ENCODE measurements at regions not wholly inside any gene's neighbourhood (a gene's known extent, or its start where the extent isn't known, plus 50 kb on each side); places are given as distances from the start of the nearest gene placed in this dataset.

DNA sequence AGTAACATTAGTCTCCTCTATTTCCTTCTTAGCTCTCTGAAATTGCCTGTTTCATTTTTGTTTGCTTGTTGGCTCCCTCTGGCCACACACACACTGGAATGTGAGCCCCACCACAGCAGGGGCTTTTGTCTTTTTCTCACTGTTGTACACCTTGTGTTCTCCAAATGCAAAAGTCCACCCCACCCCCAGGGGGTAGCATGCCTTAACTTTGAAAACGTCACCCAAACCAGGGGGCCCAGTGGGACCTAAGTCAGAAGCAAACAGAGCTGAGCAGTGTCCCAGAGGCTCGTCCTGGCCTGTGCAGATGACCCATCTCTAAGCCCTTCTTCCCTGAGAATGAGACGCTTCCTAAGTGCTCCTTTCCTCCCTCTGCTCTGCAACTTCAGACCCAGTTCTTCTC lies 614.1 kb downstream of the UQCRFS1 start:
- H3K27ac ChIP-seq (ENCODE audit: extremely low read depth, low read depth, low read length), result no peak overlapping the region
- H3K4me3 ChIP-seq (ENCODE audit: low read depth, low read length), result no peak overlapping the region
- H3K4me1 ChIP-seq (ENCODE audit: control insufficient read depth, insufficient read depth, low read length), result peaks cover 17% of the 10 kb centered on the region
- CTCF ChIA-PET, result interaction anchor here (1.0 to 1.2 kb wide), 2 partner anchors 35 to 111 kb away, joined by 3 to 7 read pairs; no protein-coding TSS in a partner anchor
- TF ChIP-seq KLF1 (tag by site-specific recombination; IDR thresholded peaks at IDR 0.05) (no peak), ZIC2 (tag by site-specific recombination; IDR thresholded peaks at IDR 0.05) (peak; percentile 60)
- POLR2A ChIA-PET, result no interaction called here
- peaks cover 3% of the 10 kb centered on the region; the same call in 1 of the 2 replicates for H3K9me3 ChIP-seq (ENCODE audit: control insufficient read depth, insufficient read depth, low read depth, low read length)
- H3K36me3 ChIP-seq (ENCODE audit: control insufficient read depth in 2 of 2, insufficient read depth in 1 of 2, low read length in 2 of 2), result no peaks in the 10 kb centered on the region; a peak in 1 of 3 replicates

DNA sequence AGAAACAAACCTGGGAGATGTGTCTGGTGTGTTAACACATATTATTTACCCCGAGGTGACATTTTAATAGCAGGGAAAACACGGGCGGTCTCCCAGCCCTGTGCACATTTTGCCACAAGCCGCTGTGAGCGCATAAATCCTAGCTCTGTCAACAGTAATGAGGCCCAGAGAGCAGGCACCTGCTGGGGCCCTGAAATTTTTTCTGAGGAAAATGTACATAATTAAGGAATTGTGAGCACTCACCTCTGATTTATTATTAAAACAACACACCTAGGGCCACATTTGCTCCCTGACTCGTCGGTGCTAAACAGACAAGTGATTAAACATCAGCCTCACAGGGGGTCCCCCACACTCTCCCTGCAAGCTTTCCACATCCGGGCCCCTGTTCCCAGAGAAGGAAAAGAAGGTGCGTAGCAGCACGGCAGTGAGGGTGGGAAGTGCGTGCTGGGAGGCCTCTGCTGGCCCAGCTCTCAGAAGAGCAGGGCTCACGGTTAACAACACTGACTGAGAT lies 616.3 kb downstream of the UQCRFS1 start:
- Histone ChIP-seq H3K4me3 (ENCODE audit: low read depth, low read length) (no peak overlapping the region), H3K36me3 (ENCODE audit: control insufficient read depth in 2 of 2, insufficient read depth in 1 of 2, low read length in 2 of 2) (no peaks in the 10 kb centered on the region; a peak in 1 of 3 replicates), H3K27ac (ENCODE audit: extremely low read depth, low read depth, low read length) (peak overlapping the region; percentile 50), H3K4me1 (ENCODE audit: control insufficient read depth, insufficient read depth, low read length) (peaks cover 17% of the 10 kb centered on the region), H3K9me3 (ENCODE audit: control insufficient read depth, insufficient read depth, low read depth, low read length) (peaks cover 3% of the 10 kb centered on the region; the same call in 1 of the 2 replicates)
- ChIA-PET POLR2A (no interaction called here), CTCF (interaction anchor here (0.5 to 3.2 kb wide), 4 partner anchors 14 to 268 kb away, joined by 3 to 14 read pairs (median 4); no protein-coding TSS in a partner anchor)
- TF ChIP-seq ZNF416 (tag by site-specific recombination; IDR thresholded peaks at IDR 0.05), result no peak
- TF ChIP-seq, protein P1, sequence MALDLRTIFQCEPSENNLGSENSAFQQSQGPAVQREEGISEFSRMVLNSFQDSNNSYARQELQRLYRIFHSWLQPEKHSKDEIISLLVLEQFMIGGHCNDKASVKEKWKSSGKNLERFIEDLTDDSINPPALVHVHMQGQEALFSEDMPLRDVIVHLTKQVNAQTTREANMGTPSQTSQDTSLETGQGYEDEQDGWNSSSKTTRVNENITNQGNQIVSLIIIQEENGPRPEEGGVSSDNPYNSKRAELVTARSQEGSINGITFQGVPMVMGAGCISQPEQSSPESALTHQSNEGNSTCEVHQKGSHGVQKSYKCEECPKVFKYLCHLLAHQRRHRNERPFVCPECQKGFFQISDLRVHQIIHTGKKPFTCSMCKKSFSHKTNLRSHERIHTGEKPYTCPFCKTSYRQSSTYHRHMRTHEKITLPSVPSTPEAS (tag by site-specific recombination; IDR thresholded peaks at IDR 0.05), result no peak
- TF ChIP-seq ZNF529 (tag by site-specific recombination; IDR thresholded peaks at IDR 0.05; ENCODE audit: insufficient replicate concordance), result no peak
- TF ChIP-seq ZNF266 (tag by site-specific recombination; IDR thresholded peaks at IDR 0.05; ENCODE audit: low read depth), result no peak
- TF ChIP-seq, protein P2, sequence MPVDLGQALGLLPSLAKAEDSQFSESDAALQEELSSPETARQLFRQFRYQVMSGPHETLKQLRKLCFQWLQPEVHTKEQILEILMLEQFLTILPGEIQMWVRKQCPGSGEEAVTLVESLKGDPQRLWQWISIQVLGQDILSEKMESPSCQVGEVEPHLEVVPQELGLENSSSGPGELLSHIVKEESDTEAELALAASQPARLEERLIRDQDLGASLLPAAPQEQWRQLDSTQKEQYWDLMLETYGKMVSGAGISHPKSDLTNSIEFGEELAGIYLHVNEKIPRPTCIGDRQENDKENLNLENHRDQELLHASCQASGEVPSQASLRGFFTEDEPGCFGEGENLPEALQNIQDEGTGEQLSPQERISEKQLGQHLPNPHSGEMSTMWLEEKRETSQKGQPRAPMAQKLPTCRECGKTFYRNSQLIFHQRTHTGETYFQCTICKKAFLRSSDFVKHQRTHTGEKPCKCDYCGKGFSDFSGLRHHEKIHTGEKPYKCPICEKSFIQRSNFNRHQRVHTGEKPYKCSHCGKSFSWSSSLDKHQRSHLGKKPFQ (tag by site-specific recombination; IDR thresholded peaks at IDR 0.05), result peak; percentile 81
- no peak for TF ChIP-seq MYNN (tag by site-specific recombination; IDR thresholded peaks at IDR 0.05; ENCODE audit: borderline replicate concordance)
- TF ChIP-seq, protein P3, sequence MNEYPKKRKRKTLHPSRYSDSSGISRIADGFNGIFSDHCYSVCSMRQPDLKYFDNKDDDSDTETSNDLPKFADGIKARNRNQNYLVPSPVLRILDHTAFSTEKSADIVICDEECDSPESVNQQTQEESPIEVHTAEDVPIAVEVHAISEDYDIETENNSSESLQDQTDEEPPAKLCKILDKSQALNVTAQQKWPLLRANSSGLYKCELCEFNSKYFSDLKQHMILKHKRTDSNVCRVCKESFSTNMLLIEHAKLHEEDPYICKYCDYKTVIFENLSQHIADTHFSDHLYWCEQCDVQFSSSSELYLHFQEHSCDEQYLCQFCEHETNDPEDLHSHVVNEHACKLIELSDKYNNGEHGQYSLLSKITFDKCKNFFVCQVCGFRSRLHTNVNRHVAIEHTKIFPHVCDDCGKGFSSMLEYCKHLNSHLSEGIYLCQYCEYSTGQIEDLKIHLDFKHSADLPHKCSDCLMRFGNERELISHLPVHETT (tag by site-specific recombination; IDR thresholded peaks at IDR 0.05), result no peak
- TF ChIP-seq ZFP69B (tag by site-specific recombination; IDR thresholded peaks at IDR 0.05), result no peak
- peak; percentile 60 for TF ChIP-seq ZNF629 (tag by site-specific recombination; IDR thresholded peaks at IDR 0.05)
- TF ChIP-seq, protein P4, sequence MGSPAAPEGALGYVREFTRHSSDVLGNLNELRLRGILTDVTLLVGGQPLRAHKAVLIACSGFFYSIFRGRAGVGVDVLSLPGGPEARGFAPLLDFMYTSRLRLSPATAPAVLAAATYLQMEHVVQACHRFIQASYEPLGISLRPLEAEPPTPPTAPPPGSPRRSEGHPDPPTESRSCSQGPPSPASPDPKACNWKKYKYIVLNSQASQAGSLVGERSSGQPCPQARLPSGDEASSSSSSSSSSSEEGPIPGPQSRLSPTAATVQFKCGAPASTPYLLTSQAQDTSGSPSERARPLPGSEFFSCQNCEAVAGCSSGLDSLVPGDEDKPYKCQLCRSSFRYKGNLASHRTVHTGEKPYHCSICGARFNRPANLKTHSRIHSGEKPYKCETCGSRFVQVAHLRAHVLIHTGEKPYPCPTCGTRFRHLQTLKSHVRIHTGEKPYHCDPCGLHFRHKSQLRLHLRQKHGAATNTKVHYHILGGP (tag by site-specific recombination; IDR thresholded peaks at IDR 0.05), result no peak
- TF ChIP-seq ZNF624 (tag by site-specific recombination; IDR thresholded peaks at IDR 0.05), result no peak
- no peak for TF ChIP-seq ZNF311 (tag by site-specific recombination; IDR thresholded peaks at IDR 0.05; ENCODE audit: borderline replicate concordance)
- TF ChIP-seq ZNF184 (tag by site-specific recombination; IDR thresholded peaks at IDR 0.05), result no peak
- TF ChIP-seq ZBTB48 (tag by site-specific recombination; IDR thresholded peaks at IDR 0.05), result no peak
- TF ChIP-seq KLF9 (tag by site-specific recombination; IDR thresholded peaks at IDR 0.05; ENCODE audit: low read depth), result no peak
- TF ChIP-seq ZNF777 (tag by site-specific recombination; IDR thresholded peaks at IDR 0.05; ENCODE audit: borderline replicate concordance), result no peak
- TF ChIP-seq ZBTB1 (tag by site-specific recombination; IDR thresholded peaks at IDR 0.05), result 0 out of 2 replicates have a peak, but pooled peaks have one; percentile 9
- no peak for TF ChIP-seq ZNF776 (tag by site-specific recombination; IDR thresholded peaks at IDR 0.05; ENCODE audit: borderline replicate concordance)
- TF ChIP-seq ZNF791 (tag by site-specific recombination; IDR thresholded peaks at IDR 0.05), result no peak
- peak; percentile 61; the same call in 1 of the 2 replicates for TF ChIP-seq ZNF121 (tag by site-specific recombination; IDR thresholded peaks at IDR 0.05)
- no peak for TF ChIP-seq ZNF274 (IDR thresholded peaks at IDR 0.05; ENCODE audit: low read length)
- TF ChIP-seq ZNF274 (tag by site-specific recombination; IDR thresholded peaks at IDR 0.05; ENCODE audit: borderline replicate concordance), result no peak
- no peak for TF ChIP-seq ZNF155 (tag by site-specific recombination; IDR thresholded peaks at IDR 0.05)
- TF ChIP-seq ZNF223 (tag by site-specific recombination; IDR thresholded peaks at IDR 0.05), result no peak
- no peak for TF ChIP-seq ZNF544 (tag by site-specific recombination; IDR thresholded peaks at IDR 0.05)
- TF ChIP-seq MEIS1 (CRISPR knock-in tag; IDR thresholded peaks at IDR 0.05; ENCODE audit: borderline replicate concordance), result no peak
- no peak for TF ChIP-seq ZSCAN23 (tag by site-specific recombination; IDR thresholded peaks at IDR 0.05)
- TF ChIP-seq ZNF221 (tag by site-specific recombination; IDR thresholded peaks at IDR 0.05; ENCODE audit: borderline replicate concordance), result no peak
- no peak for TF ChIP-seq ZNF560 (tag by site-specific recombination; IDR thresholded peaks at IDR 0.05; ENCODE audit: borderline replicate concordance)
- peak; percentile 53; the same call in 1 of the 2 replicates for TF ChIP-seq ZNF514 (tag by site-specific recombination; IDR thresholded peaks at IDR 0.05)
